ENCODE measurements at regions not wholly inside any gene's neighbourhood (a gene's known extent, or its start where the extent isn't known, plus 50 kb on each side); places are given as distances from the start of the nearest gene placed in this dataset.
"Not testable (repeated sequence)": the region's sequence is repeated elsewhere in the genome, so short reads cannot be mapped to it uniquely, and the experiment has no call there.

DNA sequence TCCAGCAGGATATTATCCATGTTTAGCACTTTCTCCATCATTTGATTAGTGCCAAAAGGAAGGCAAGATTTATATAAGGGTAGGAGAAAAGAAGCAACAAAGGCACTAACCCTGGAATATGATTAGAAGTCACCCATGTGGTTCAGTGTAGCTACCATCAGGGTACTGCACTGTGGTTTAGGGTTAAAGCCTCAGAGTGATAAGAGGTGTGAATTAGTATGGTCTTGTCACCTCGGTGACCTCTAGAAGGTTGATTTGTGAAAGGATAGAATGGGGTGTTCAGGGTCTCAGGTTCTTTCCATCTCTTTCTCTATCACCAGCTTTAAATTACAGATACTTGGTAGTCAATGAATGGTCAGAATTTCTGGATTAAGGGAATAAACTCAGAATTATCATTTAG is 103.0 kb upstream of the TMTC2 start:
- H3K36me3 ChIP-seq (ENCODE audit: control insufficient read depth, insufficient read depth, low read length): no peaks in the 10 kb centered on the region
- 100% methylated on average over 1 of the region's 1 CpG; no CpG with 5 or more reads in 1 of the 2 experiments for WGBS, 2 experiments
- no peaks in the 10 kb centered on the region for H3K27me3 ChIP-seq (ENCODE audit: control insufficient read depth, insufficient read depth, low read length, poor library complexity, severe bottlenecking)
- no peak overlapping the region for H3K27ac ChIP-seq (ENCODE audit: insufficient read depth, low read depth, low read length, poor library complexity, severe bottlenecking)
- no peaks in the 10 kb centered on the region for H3K4me1 ChIP-seq (ENCODE audit: control insufficient read depth, insufficient read depth, low read length)
- H3K9me3 ChIP-seq (ENCODE audit: control insufficient read depth, low read length): no peaks in the 10 kb centered on the region
- H3K4me3 ChIP-seq (ENCODE audit: insufficient read depth, low read depth, low read length): no peak overlapping the region

DNA sequence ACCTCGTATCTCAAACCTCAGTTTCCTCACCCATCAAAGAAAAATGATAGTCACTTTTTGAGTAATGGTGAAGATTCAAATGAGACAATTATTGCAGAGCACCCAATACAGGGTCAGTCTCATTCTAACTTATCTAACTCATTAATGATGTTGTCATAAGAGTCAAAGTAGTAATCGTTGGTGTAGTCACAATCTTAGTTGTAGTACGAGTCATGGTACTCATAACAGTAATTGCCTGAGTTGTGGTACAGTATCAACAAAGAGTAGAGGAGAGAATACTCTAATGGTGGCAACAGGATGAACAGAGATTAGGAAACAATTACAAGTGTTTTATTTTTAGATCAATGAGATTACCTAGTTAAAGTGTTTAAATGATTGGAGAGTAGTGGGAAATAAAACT is 93.6 kb upstream of the TMTC2 start:
- H3K4me1 ChIP-seq (ENCODE audit: control insufficient read depth, insufficient read depth, low read length): no peaks in the 10 kb centered on the region
- H3K36me3 ChIP-seq (ENCODE audit: control insufficient read depth, insufficient read depth, low read length): no peaks in the 10 kb centered on the region
- 82 to 83% methylated on average over 3 of the region's 3 CpGs for WGBS, 2 experiments
- H3K27ac ChIP-seq (ENCODE audit: insufficient read depth, low read depth, low read length, poor library complexity, severe bottlenecking): no peak overlapping the region
- no peaks in the 10 kb centered on the region for H3K27me3 ChIP-seq (ENCODE audit: control insufficient read depth, insufficient read depth, low read length, poor library complexity, severe bottlenecking)
- no peak overlapping the region for H3K4me3 ChIP-seq (ENCODE audit: insufficient read depth, low read depth, low read length)
- H3K9me3 ChIP-seq (ENCODE audit: control insufficient read depth, low read length): no peaks in the 10 kb centered on the region

- no peaks in the 10 kb centered on the region for H3K4me1 ChIP-seq (ENCODE audit: control insufficient read depth, insufficient read depth, low read length)
- no peaks in the 10 kb centered on the region for H3K27me3 ChIP-seq (ENCODE audit: control insufficient read depth, insufficient read depth, low read length, poor library complexity, severe bottlenecking)
- H3K9me3 ChIP-seq (ENCODE audit: control insufficient read depth, low read length): no peaks in the 10 kb centered on the region
- 72 to 80% methylated on average over 1 of the region's 1 CpG for WGBS, 2 experiments
- H3K4me3 ChIP-seq (ENCODE audit: insufficient read depth, low read depth, low read length): no peak overlapping the region
- no peaks in the 10 kb centered on the region for H3K36me3 ChIP-seq (ENCODE audit: control insufficient read depth, insufficient read depth, low read length)
- H3K27ac ChIP-seq (ENCODE audit: insufficient read depth, low read depth, low read length, poor library complexity, severe bottlenecking): no peak overlapping the region
Measured at GRCh38 chr12:82593901-82594396, 92.8 kb upstream of the TMTC2 start.

- H3K27me3 ChIP-seq (ENCODE audit: control insufficient read depth, insufficient read depth, low read length, poor library complexity, severe bottlenecking): no peaks in the 10 kb centered on the region
- H3K9me3 ChIP-seq (ENCODE audit: control insufficient read depth, low read length): no peaks in the 10 kb centered on the region
- no peak overlapping the region for H3K4me3 ChIP-seq (ENCODE audit: insufficient read depth, low read depth, low read length)
- H3K36me3 ChIP-seq (ENCODE audit: control insufficient read depth, insufficient read depth, low read length): no peaks in the 10 kb centered on the region
- H3K27ac ChIP-seq (ENCODE audit: insufficient read depth, low read depth, low read length, poor library complexity, severe bottlenecking): no peak overlapping the region
- no peaks in the 10 kb centered on the region for H3K4me1 ChIP-seq (ENCODE audit: control insufficient read depth, insufficient read depth, low read length)
Measured at GRCh38 chr12:82595941-82596340, 90.8 kb upstream of the TMTC2 start.

DNA sequence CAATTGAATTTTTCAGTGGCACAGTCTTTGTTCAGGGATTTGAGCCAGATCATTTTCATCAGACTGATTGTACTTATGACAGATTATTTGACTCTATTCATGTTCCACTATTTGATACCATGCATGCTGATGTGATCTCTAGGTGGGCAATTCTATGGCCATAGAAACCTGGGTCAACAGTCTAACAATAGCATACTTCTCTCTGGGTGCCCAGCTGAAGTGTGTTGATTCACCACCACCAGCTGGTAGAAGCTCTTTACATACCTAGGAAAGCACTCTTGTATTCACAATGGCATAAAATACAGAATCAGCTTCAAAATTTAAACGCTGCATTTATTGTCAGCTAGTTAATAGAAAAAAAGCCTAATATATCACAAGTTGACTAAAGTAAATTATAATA is 90.2 kb upstream of the TMTC2 start:
- Histone ChIP-seq H3K4me1 (ENCODE audit: control insufficient read depth, insufficient read depth, low read length) (no peaks in the 10 kb centered on the region), H3K9me3 (ENCODE audit: control insufficient read depth, low read length) (no peaks in the 10 kb centered on the region), H3K27me3 (ENCODE audit: control insufficient read depth, insufficient read depth, low read length, poor library complexity, severe bottlenecking) (no peaks in the 10 kb centered on the region), H3K4me3 (ENCODE audit: insufficient read depth, low read depth, low read length) (no peak overlapping the region), H3K36me3 (ENCODE audit: control insufficient read depth, insufficient read depth, low read length) (no peaks in the 10 kb centered on the region), H3K27ac (ENCODE audit: insufficient read depth, low read depth, low read length, poor library complexity, severe bottlenecking) (no peak overlapping the region)
- 89% methylated on average over 1 of the region's 1 CpG; no CpG with 5 or more reads in 1 of the 2 experiments for WGBS, 2 experiments

DNA sequence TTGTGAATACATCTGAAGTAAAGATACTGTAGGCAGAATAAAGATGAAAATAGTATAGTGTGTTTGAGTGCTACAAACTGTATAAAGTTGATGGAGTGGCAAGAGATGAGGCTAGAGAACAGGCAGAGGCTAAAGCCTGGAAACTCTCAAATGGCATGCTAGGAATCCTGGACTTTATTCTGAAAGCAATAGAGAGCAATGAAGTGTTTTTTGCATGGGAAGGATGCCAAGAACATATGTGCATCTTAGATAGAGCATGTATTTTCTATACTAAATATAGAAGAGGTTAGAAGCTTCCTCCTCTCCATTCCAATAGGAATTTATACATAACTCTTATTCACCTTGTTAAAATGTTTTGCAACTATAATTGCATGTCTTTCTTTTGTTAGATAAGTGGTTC is 86.3 kb upstream of the TMTC2 start:
- H3K36me3 ChIP-seq (ENCODE audit: control insufficient read depth, insufficient read depth, low read length): no peaks in the 10 kb centered on the region
- no peak overlapping the region for H3K27ac ChIP-seq (ENCODE audit: insufficient read depth, low read depth, low read length, poor library complexity, severe bottlenecking)
- no peaks in the 10 kb centered on the region for H3K27me3 ChIP-seq (ENCODE audit: control insufficient read depth, insufficient read depth, low read length, poor library complexity, severe bottlenecking)
- no peaks in the 10 kb centered on the region for H3K4me1 ChIP-seq (ENCODE audit: control insufficient read depth, insufficient read depth, low read length)
- H3K9me3 ChIP-seq (ENCODE audit: control insufficient read depth, low read length): no peaks in the 10 kb centered on the region
- H3K4me3 ChIP-seq (ENCODE audit: insufficient read depth, low read depth, low read length): no peak overlapping the region

- not testable (repeated sequence) for H3K9me3 ChIP-seq (ENCODE audit: control insufficient read depth, low read length); H3K4me1 ChIP-seq (ENCODE audit: control insufficient read depth, insufficient read depth, low read length); H3K27me3 ChIP-seq (ENCODE audit: control insufficient read depth, insufficient read depth, low read length, poor library complexity, severe bottlenecking); H3K4me3 ChIP-seq (ENCODE audit: insufficient read depth, low read depth, low read length); H3K36me3 ChIP-seq (ENCODE audit: control insufficient read depth, insufficient read depth, low read length); H3K27ac ChIP-seq (ENCODE audit: insufficient read depth, low read depth, low read length, poor library complexity, severe bottlenecking)
Measured at GRCh38 chr12:82603647-82604046, 83.1 kb upstream of the TMTC2 start.

- H3K27ac ChIP-seq (ENCODE audit: insufficient read depth, low read depth, low read length, poor library complexity, severe bottlenecking): no peak overlapping the region
- H3K4me3 ChIP-seq (ENCODE audit: insufficient read depth, low read depth, low read length): no peak overlapping the region
- no peaks in the 10 kb centered on the region for H3K4me1 ChIP-seq (ENCODE audit: control insufficient read depth, insufficient read depth, low read length)
- no peaks in the 10 kb centered on the region for H3K9me3 ChIP-seq (ENCODE audit: control insufficient read depth, low read length)
- no peaks in the 10 kb centered on the region for H3K27me3 ChIP-seq (ENCODE audit: control insufficient read depth, insufficient read depth, low read length, poor library complexity, severe bottlenecking)
- no peaks in the 10 kb centered on the region for H3K36me3 ChIP-seq (ENCODE audit: control insufficient read depth, insufficient read depth, low read length)
Measured at GRCh38 chr12:82605115-82605514, 81.6 kb upstream of the TMTC2 start.

GRCh38 chr12:82608706-82609105 is 78.0 kb upstream of the TMTC2 start:
- no peaks in the 10 kb centered on the region for H3K4me1 ChIP-seq (ENCODE audit: control insufficient read depth, insufficient read depth, low read length)
- no peaks in the 10 kb centered on the region for H3K9me3 ChIP-seq (ENCODE audit: control insufficient read depth, low read length)
- 82 to 100% methylated on average over 1 of the region's 1 CpG for WGBS, 2 experiments
- no peak overlapping the region for H3K4me3 ChIP-seq (ENCODE audit: insufficient read depth, low read depth, low read length)
- H3K27ac ChIP-seq (ENCODE audit: insufficient read depth, low read depth, low read length, poor library complexity, severe bottlenecking): no peak overlapping the region
- H3K27me3 ChIP-seq (ENCODE audit: control insufficient read depth, insufficient read depth, low read length, poor library complexity, severe bottlenecking): no peaks in the 10 kb centered on the region
- H3K36me3 ChIP-seq (ENCODE audit: control insufficient read depth, insufficient read depth, low read length): no peaks in the 10 kb centered on the region

DNA sequence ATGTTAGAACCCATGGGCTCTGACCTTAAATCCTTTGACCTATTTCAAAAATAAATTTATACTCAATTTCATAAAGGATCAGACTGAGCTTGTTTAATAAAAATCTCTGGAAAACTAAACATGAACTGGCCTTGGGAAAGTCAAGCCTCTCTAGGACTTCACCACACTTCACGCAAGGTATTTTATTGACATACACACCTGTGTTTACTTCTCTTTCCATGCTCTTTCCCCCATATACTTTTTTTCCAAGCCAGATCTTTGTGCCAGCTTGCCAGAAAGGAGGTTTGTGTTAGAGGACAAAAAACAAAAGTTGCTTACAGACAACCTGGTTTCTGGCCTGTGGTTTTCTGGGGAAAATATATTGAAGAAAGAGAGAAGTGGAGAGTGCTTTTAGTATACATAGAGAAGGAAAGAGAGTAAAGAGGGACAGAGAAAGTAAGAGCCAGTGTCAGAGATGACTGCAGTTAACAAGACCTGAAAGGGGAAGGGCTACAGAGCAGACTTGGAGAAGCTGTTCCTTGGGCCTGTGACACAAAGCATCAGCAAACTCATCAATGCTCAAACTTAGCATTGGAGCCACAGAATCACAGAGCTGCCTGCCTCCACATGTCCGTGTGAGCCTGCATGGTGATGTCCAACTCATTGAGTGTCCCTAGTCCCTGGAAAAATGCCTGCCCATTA is 77.3 kb upstream of the TMTC2 start:
- Histone ChIP-seq H3K36me3 (ENCODE audit: control insufficient read depth, insufficient read depth, low read length) (no peaks in the 10 kb centered on the region), H3K9me3 (ENCODE audit: control insufficient read depth, low read length) (no peaks in the 10 kb centered on the region), H3K4me1 (ENCODE audit: control insufficient read depth, insufficient read depth, low read length) (no peaks in the 10 kb centered on the region), H3K4me3 (ENCODE audit: insufficient read depth, low read depth, low read length) (no peak overlapping the region), H3K27ac (ENCODE audit: insufficient read depth, low read depth, low read length, poor library complexity, severe bottlenecking) (no peak overlapping the region), H3K27me3 (ENCODE audit: control insufficient read depth, insufficient read depth, low read length, poor library complexity, severe bottlenecking) (no peaks in the 10 kb centered on the region)
- WGBS, 2 experiments: 88 to 92% methylated on average over 2 of the region's 2 CpGs

- Histone ChIP-seq H3K4me3 (ENCODE audit: insufficient read depth, low read depth, low read length) (no peak overlapping the region), H3K36me3 (ENCODE audit: control insufficient read depth, insufficient read depth, low read length) (no peaks in the 10 kb centered on the region), H3K9me3 (ENCODE audit: control insufficient read depth, low read length) (no peaks in the 10 kb centered on the region), H3K4me1 (ENCODE audit: control insufficient read depth, insufficient read depth, low read length) (no peaks in the 10 kb centered on the region), H3K27me3 (ENCODE audit: control insufficient read depth, insufficient read depth, low read length, poor library complexity, severe bottlenecking) (no peaks in the 10 kb centered on the region), H3K27ac (ENCODE audit: insufficient read depth, low read depth, low read length, poor library complexity, severe bottlenecking) (no peak overlapping the region)
- WGBS, 2 experiments: 93 to 97% methylated on average over 3 of the region's 3 CpGs
Measured at GRCh38 chr12:82619644-82620043, 67.1 kb upstream of the TMTC2 start.
